Osteoblast (primary cell): ENCODE measurements at regions not wholly inside any gene's neighbourhood (a gene's known extent, or its start where the extent isn't known, plus 50 kb on each side); places are given as distances from the start of the nearest gene placed in this dataset.

ENCODE experiments used
- DNase-seq: peaks from one replicate; pipeline ENCODE4 v3.0.0; 2011; ENCODE audit warnings: low spot score, mixed read lengths; ENCODE audit not compliant: insufficient read length; ENCODE audit errors: missing footprints
- H2AFZ ChIP-seq: 2 replicates; pipeline ENCODE4 v1.6.0; 2011; ENCODE audit warnings: mild to moderate bottlenecking, low read length
- H3K27ac ChIP-seq: 2 replicates; pipeline ENCODE4 v1.5.1; 2011; ENCODE audit warnings: mild to moderate bottlenecking, low read depth, low read length, moderate library complexity
- H3K27me3 ChIP-seq: 2 replicates; pipeline ENCODE4 v1.6.0; 2012; ENCODE audit warnings: mild to moderate bottlenecking, control low read depth, inconsistent platforms, low read length, moderate library complexity; ENCODE audit not compliant: insufficient read depth
- H3K36me3 ChIP-seq: 2 replicates; pipeline ENCODE4 v1.5.1; 2011; ENCODE audit warnings: mild to moderate bottlenecking, low read length, control low read depth, moderate library complexity; ENCODE audit not compliant: insufficient read depth
- H3K4me1 ChIP-seq: 2 replicates; pipeline ENCODE4 v1.5.1; 2011; ENCODE audit warnings: mild to moderate bottlenecking, low read length, control low read depth, moderate library complexity; ENCODE audit not compliant: insufficient read depth
- H3K4me2 ChIP-seq: 2 replicates; pipeline ENCODE4 v1.6.0; 2011; ENCODE audit warnings: mild to moderate bottlenecking, low read length; ENCODE audit not compliant: insufficient read depth
- H3K4me3 ChIP-seq: fragments of 200-600 bp; sonication (generic); 3 replicates; pipeline ENCODE4 v1.5.1; 2012; ENCODE audit warnings: mild to moderate bottlenecking, low read length, inconsistent platforms; ENCODE audit not compliant: insufficient read depth
- H3K79me2 ChIP-seq: 2 replicates; pipeline ENCODE4 v1.6.0; 2012; ENCODE audit warnings: mild to moderate bottlenecking, low read length, control low read depth, inconsistent platforms; ENCODE audit not compliant: insufficient read depth
- H3K9me3 ChIP-seq: 2 replicates; pipeline ENCODE4 v1.5.1; 2011; ENCODE audit warnings: low read depth, low read length, control low read depth
- H4K20me1 ChIP-seq: 2 replicates; pipeline ENCODE4 v1.6.0; 2012; ENCODE audit warnings: mild to moderate bottlenecking, low read length, control low read depth; ENCODE audit not compliant: insufficient read depth
- CTCF ChIP-seq: IDR thresholded peaks from 2 replicates; pipeline ENCODE4 v1.5.1; 2011; ENCODE audit warnings: mild to moderate bottlenecking, low read depth, low read length, moderate library complexity; ENCODE audit errors: extremely low read depth

- Histone ChIP-seq H3K4me3 (no peak overlapping the region), H3K27ac (no peak overlapping the region), H3K79me2 (no peaks in the 10 kb centered on the region), H3K4me2 (no peak overlapping the region), H4K20me1 (no peaks in the 10 kb centered on the region), H2AFZ (no peak overlapping the region), H3K4me1 (no peaks in the 10 kb centered on the region), H3K27me3 (no peaks in the 10 kb centered on the region), H3K36me3 (no peaks in the 10 kb centered on the region), H3K9me3 (no peaks in the 10 kb centered on the region)
- no peak for DNase-seq
- no peak for TF ChIP-seq CTCF
These were observed 226.8 kb downstream of the XPNPEP1 start for GRCh38 chr10:109696462-109696861.

- no peaks in the 10 kb centered on the region for H4K20me1 ChIP-seq
- H3K27me3 ChIP-seq = no peaks in the 10 kb centered on the region
- H3K79me2 ChIP-seq = no peaks in the 10 kb centered on the region
- no peak overlapping the region for H2AFZ ChIP-seq
- H3K4me2 ChIP-seq = no peak overlapping the region
- H3K9me3 ChIP-seq = no peaks in the 10 kb centered on the region
- H3K36me3 ChIP-seq = no peaks in the 10 kb centered on the region
- H3K4me1 ChIP-seq = no peaks in the 10 kb centered on the region
- no peak for TF ChIP-seq CTCF
- H3K4me3 ChIP-seq = no peak overlapping the region
- DNase-seq = no peak
- H3K27ac ChIP-seq = no peak overlapping the region
These were observed 227.3 kb downstream of the XPNPEP1 start for GRCh38 chr10:109695988-109696387.

- no peaks in the 10 kb centered on the region for H3K27me3 ChIP-seq
- no peak overlapping the region for H2AFZ ChIP-seq
- H3K4me1 ChIP-seq = no peaks in the 10 kb centered on the region
- DNase-seq = peak; percentile 26
- H3K36me3 ChIP-seq = no peaks in the 10 kb centered on the region
- H3K9me3 ChIP-seq = no peaks in the 10 kb centered on the region
- H3K4me2 ChIP-seq = no peak overlapping the region
- H3K4me3 ChIP-seq = no peak overlapping the region
- TF ChIP-seq CTCF = no peak
- no peaks in the 10 kb centered on the region for H3K79me2 ChIP-seq
- H4K20me1 ChIP-seq = no peaks in the 10 kb centered on the region
- H3K27ac ChIP-seq = no peak overlapping the region
These were observed 233.5 kb downstream of the XPNPEP1 start for GRCh38 chr10:109689785-109690184.

- no peak for TF ChIP-seq CTCF
- Histone ChIP-seq H3K27ac (no peak overlapping the region), H3K79me2 (no peaks in the 10 kb centered on the region), H3K4me3 (no peak overlapping the region), H3K4me2 (no peak overlapping the region), H3K36me3 (no peaks in the 10 kb centered on the region), H3K9me3 (no peaks in the 10 kb centered on the region), H4K20me1 (no peaks in the 10 kb centered on the region), H3K27me3 (no peaks in the 10 kb centered on the region), H3K4me1 (no peaks in the 10 kb centered on the region), H2AFZ (no peak overlapping the region)
- DNase-seq = no peak
These were observed 243.8 kb downstream of the XPNPEP1 start for GRCh38 chr10:109679478-109679877.
